Fibroblast of mammary gland (primary cell): ENCODE measurements at regions not wholly inside any gene's neighbourhood (a gene's known extent, or its start where the extent isn't known, plus 50 kb on each side); places are given as distances from the start of the nearest gene placed in this dataset.

Experiments
- DNase-seq: peaks from one replicate; pipeline ENCODE4 v3.0.0-alpha.2; 2010; ENCODE audit warnings: low read depth
- H3K4me3 ChIP-seq: 2 replicates; pipeline ENCODE4 v1.5.1; 2011; ENCODE audit warnings: low read depth, mild to moderate bottlenecking, low read length, moderate library complexity; ENCODE audit not compliant: control insufficient read depth
- TF ChIP-seq, protein P1 (sequence below): conservative IDR thresholded peaks from 2 replicates; pipeline ENCODE4 v1.5.1; 2011; ENCODE audit warnings: low read depth, low read length, inconsistent platforms; ENCODE audit not compliant: control insufficient read depth, insufficient read depth

- DNase-seq: no peak
- TF ChIP-seq, protein P1, sequence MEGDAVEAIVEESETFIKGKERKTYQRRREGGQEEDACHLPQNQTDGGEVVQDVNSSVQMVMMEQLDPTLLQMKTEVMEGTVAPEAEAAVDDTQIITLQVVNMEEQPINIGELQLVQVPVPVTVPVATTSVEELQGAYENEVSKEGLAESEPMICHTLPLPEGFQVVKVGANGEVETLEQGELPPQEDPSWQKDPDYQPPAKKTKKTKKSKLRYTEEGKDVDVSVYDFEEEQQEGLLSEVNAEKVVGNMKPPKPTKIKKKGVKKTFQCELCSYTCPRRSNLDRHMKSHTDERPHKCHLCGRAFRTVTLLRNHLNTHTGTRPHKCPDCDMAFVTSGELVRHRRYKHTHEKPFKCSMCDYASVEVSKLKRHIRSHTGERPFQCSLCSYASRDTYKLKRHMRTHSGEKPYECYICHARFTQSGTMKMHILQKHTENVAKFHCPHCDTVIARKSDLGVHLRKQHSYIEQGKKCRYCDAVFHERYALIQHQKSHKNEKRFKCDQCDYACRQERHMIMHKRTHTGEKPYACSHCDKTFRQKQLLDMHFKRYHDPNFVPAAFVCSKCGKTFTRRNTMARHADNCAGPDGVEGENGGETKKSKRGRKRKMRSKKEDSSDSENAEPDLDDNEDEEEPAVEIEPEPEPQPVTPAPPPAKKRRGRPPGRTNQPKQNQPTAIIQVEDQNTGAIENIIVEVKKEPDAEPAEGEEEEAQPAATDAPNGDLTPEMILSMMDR: no peak
- H3K4me3 ChIP-seq: no peak overlapping the region
These were observed 217.0 kb upstream of the CASK start for GRCh38 chrX:42140320-42140719.

DNA sequence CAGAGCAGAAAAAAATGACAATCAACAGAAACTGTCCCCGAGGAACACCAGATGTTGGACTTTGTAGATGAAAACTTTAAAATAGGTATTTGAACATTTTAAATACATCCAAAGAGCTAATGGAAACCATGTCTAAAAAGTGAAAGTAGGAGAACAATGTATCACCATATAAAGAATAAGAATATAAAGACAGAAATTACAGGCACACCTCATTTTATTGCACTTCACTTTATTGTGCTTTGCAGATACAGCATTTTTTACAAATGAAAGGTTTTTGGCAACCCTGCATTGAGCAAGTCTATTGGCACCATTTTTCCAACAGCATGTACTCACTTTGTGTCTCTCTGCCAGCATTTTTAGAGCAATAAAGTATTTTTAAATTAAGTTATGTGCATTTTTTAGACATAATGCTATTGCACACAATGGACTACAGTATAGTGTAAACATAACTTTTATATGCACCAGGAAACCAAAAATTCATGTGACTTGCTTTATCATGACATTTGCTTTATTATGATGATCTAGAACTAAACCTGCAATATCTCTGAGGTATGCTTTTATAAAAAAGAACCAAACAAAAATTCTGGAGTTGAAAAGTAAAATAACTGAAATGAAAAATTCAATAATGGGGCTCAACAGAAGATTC lies 212.4 kb upstream of the CASK start:
- H3K4me3 ChIP-seq: no peak overlapping the region
- no peak for DNase-seq
- TF ChIP-seq, protein P1: no peak

GRCh38 chrX:42131856-42132255 lies 208.5 kb upstream of the CASK start:
- H3K4me3 ChIP-seq: no peak overlapping the region
- DNase-seq: peak; percentile 11
- TF ChIP-seq, protein P1: no peak

- no peak for DNase-seq
- TF ChIP-seq, protein P1: no peak
- no peak overlapping the region for H3K4me3 ChIP-seq
These were observed 205.9 kb upstream of the CASK start for GRCh38 chrX:42129022-42129940.

DNA sequence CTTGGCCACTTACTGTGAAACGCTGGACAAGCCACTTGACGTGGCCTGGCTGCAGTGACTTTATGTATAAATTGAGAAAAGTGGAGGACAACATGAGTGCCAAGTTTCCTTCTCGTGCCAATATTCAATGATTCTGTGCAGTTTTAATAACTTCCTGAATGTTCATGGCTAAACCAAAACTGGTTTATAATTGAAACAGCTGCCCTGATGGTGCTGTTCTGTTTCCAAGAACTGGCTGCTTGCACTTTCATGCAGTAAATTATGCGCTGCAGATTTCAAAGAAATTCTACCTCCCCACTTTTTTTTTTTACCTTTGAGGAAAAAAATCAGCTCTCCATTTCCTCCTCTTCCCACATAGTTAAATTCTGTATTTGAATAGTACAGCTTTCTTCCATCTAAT lies 205.2 kb upstream of the CASK start:
- H3K4me3 ChIP-seq: no peak overlapping the region
- TF ChIP-seq, protein P1: no peak
- DNase-seq: no peak

- H3K4me3 ChIP-seq: no peak overlapping the region
- no peak for DNase-seq
- TF ChIP-seq, protein P1: no peak
These were observed 204.7 kb upstream of the CASK start for GRCh38 chrX:42128020-42128419.
